GM18517 (cell line): ENCODE measurements at regions not wholly inside any gene's neighbourhood (a gene's known extent, or its start where the extent isn't known, plus 50 kb on each side); places are given as distances from the start of the nearest gene placed in this dataset.
"Not testable (repeated sequence)": the region's sequence is repeated elsewhere in the genome, so short reads cannot be mapped to it uniquely, and the experiment has no call there.

Experiments
- ATAC-seq: cut with Tn5 transposase; IDR thresholded peaks from one replicate; pipeline ENCODE4 v1.9.1; 2021; ENCODE audit warnings: mild to moderate bottlenecking, moderate library complexity; ENCODE audit not compliant: unreplicated experiment

GRCh38 chr20:20799716-20800312, 87.4 kb upstream of the RALGAPA2 start:
- ATAC-seq, result no peak

DNA sequence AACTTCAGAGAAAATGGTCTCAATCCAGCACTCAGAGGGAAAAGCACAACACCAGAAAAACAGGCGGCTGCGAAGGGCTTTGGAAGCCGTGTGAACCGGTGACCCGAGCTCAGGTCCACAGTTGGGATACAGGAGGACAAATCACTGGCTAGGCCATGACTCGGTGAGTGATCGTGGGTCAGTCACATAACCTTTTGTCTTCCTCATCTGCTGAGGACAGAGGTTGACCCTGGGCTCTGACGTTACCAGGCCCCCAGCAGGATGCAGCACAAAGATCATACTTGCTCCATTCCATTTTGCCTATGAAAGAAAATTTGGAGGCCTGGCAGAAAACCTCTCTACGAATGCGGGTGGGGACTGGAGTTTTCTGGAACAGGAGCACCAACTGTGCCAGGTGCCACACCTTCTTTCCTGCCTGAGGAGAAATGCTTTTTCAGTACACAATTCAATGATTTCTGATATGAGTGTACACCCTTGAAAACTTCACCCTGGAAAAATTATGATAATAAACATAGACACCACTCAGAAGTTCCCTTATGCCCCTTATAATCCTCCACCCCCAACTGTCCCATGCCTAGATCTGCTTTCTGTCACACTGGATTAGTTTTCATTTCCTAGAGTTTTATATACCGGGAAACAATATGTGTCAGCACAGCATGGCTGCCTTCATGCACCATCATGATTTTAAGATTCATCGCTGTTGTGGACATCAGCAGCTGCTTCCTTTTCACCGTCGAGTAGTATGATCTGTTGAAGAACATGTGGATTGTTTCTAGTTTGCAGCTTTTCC, 85.3 kb upstream of the RALGAPA2 start:
- no peak for ATAC-seq

- no peak for ATAC-seq
These were observed 84.5 kb upstream of the RALGAPA2 start for GRCh38 chr20:20796766-20797440.

- ATAC-seq, result no peak
These were observed 83.3 kb upstream of the RALGAPA2 start for GRCh38 chr20:20795721-20796120.

DNA sequence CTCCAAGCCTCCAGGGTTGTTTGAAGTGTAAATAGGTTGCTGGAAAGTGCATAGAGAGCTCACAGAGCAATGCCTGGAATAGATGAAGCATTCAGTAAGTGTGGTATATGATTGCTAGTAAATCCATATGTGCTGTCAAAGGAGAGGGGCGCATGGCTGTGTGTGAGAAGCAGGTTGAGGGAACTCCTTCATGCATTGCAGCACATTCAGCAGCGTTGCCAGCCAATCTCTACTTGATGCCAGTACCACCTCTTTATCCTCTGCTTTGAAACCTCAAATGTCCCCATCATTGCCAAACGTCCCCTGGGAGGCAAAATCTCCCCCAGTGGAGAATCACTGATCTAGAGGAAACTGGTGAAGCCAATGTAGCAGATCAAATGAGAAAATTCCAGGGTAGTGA, 82.7 kb upstream of the RALGAPA2 start:
- ATAC-seq, result no peak

DNA sequence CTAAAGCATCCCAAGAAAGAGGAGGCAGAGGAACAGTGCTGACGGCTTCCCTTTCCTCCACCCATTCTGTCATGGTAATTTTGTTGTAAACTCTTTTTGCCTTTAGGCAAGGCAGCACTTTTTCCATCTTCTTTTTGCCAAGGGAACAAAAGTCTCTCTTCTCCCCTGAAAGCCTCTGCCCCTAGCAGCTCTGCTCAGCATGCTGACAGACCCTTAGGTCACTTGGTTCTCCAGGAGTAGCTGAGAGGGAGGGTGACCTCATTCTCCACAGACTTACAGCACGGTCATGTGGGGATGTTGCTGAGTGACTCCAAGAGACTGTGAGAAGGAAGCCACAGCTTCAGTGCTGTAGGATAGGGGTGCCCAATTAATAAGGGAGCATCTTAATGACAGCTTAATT, 81.1 kb upstream of the RALGAPA2 start:
- no peak for ATAC-seq

DNA sequence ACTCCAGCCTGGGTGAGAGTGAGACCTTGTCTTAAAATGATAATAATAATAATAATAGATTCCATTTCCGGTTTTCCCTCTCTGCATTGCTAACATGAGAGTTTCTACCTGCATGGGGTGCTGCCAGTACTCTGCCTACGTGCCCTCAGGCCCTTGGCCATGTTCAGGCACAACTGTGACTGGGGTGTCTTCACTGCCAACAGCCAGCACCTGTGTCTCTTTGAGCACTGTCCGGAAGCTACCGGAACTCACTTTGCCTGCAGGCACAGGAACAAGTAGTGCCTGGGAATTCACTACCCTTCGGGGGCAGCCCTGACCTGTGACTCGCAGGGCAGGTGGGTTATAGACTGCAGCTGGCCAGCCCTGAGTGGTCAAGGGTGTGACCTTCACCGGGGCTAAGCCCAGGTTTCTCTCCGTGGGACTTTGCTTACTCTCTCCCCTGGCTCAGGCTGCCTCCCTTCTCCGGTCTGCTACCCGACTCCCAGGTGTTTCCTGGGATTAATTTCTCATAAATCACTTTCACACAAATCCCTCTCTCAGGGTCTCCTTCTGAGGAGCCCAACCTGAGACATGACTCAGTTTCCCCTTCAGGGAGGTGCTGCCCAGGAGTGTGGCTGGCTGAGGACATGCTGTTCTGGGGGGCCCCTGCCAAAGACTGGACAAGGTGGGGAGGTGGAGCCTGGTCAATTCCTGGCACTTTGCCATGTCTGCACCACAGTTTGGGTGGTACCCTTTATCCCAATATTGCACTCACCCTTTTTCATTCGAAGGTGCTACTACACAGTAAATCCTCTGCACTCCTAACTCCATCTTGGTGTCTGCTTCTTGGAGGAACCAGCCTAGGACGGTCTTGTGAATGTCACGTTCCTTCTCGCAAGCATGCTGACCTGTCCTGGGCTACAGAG, 79.5 kb upstream of the RALGAPA2 start:
- ATAC-seq, result no peak

DNA sequence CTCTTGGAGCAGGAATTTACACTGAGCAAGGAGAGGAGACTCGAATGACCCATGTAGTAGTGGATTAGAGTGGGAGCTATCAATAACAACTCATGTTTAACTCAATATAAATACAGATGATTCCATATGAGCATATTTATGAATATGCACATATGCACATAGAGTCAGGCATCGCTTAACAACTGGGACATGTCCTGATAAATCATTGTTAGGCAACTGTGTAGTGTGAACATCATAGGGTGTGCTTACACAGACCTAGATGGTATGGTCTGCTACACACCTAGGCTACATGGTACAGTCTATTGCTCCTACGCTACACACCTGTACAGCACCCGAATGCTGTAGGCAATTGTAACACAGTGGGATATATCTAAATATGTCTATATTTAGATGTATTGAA, 75.9 kb upstream of the RALGAPA2 start:
- no peak for ATAC-seq

- ATAC-seq, result no peak
These were observed 74.0 kb upstream of the RALGAPA2 start for GRCh38 chr20:20786428-20786827.

DNA sequence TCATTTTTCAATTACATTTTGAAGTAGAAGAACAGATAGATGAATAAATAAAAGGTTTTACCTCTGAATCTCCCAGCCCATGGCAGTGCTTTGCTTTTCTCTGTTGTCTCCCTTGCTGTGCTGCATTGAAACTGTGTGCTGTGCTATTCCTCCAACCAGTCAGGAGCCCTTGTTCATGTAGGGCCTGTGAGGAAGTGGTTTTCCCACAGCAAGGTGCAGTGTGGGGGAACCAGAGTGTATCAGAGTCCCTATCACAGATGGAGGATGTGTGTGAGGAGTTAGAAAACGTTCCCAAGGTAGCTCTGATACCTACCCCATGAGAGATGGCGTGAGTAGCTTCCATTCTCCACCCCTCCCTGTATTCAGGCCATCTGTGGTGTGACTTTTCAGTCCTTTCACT, 72.8 kb upstream of the RALGAPA2 start:
- no peak for ATAC-seq

DNA sequence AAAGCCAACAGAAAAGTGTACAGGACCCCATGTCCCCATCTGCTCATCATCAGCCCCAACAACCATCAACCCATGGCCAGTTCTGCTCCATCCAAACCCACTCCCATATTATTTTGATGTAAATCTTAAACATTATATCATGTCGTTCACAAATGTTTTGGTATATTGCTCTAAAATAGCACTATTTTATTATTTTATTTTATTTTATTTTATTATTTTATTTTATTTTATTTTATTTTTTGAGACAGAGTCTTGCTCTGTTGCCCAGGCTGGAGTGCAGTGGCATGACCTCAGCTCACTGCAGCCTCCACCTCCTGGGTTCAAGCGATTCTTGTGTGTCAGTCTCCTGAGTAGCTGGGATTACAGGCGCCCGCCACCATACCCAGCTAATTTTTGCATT, 72.0 kb upstream of the RALGAPA2 start:
- not testable (repeated sequence) for ATAC-seq

GRCh38 chr20:20783450-20783849, 71.0 kb upstream of the RALGAPA2 start:
- ATAC-seq, result no peak

GRCh38 chr20:20782755-20783154, 70.3 kb upstream of the RALGAPA2 start:
- no peak for ATAC-seq

- ATAC-seq, result no peak
These were observed 69.8 kb upstream of the RALGAPA2 start for GRCh38 chr20:20782231-20782630.

GRCh38 chr20:20781029-20781428, 68.6 kb upstream of the RALGAPA2 start:
- ATAC-seq, result no peak

GRCh38 chr20:20780127-20780824, 67.8 kb upstream of the RALGAPA2 start:
- ATAC-seq, result no peak

- no peak for ATAC-seq
These were observed 66.2 kb upstream of the RALGAPA2 start for GRCh38 chr20:20778676-20779075.

GRCh38 chr20:20772497-20773085, 60.1 kb upstream of the RALGAPA2 start:
- ATAC-seq, result no peak

- ATAC-seq, result no peak
These were observed 55.9 kb upstream of the RALGAPA2 start for GRCh38 chr20:20768202-20768815.
